ENCODE measurements at regions not wholly inside any gene's neighbourhood (a gene's known extent, or its start where the extent isn't known, plus 50 kb on each side); places are given as distances from the start of the nearest gene placed in this dataset.
"Not testable (repeated sequence)": the region's sequence is repeated elsewhere in the genome, so short reads cannot be mapped to it uniquely, and the experiment has no call there.

GRCh38 chr2:18976168-18976961, 382.1 kb downstream of the OSR1 start:
- Mint-ChIP-seq H3K4me3 (no peak overlapping the region), H3K36me3 (ENCODE audit: low read depth) (no peaks in the 10 kb centered on the region), H3K27me3 (ENCODE audit: low read depth) (no peaks in the 10 kb centered on the region), H3K9me3 (peaks cover 2% of the 10 kb centered on the region), H3K4me1 (peaks cover 5% of the 10 kb centered on the region), H3K27ac (ENCODE audit: unreplicated experiment) (no peak overlapping the region)
- TF ChIP-seq, protein P1, sequence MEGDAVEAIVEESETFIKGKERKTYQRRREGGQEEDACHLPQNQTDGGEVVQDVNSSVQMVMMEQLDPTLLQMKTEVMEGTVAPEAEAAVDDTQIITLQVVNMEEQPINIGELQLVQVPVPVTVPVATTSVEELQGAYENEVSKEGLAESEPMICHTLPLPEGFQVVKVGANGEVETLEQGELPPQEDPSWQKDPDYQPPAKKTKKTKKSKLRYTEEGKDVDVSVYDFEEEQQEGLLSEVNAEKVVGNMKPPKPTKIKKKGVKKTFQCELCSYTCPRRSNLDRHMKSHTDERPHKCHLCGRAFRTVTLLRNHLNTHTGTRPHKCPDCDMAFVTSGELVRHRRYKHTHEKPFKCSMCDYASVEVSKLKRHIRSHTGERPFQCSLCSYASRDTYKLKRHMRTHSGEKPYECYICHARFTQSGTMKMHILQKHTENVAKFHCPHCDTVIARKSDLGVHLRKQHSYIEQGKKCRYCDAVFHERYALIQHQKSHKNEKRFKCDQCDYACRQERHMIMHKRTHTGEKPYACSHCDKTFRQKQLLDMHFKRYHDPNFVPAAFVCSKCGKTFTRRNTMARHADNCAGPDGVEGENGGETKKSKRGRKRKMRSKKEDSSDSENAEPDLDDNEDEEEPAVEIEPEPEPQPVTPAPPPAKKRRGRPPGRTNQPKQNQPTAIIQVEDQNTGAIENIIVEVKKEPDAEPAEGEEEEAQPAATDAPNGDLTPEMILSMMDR (conservative IDR thresholded peaks at IDR 0.05), result no peak
- no peak for DNase-seq (ENCODE audit: low read depth, low spot score)

DNA sequence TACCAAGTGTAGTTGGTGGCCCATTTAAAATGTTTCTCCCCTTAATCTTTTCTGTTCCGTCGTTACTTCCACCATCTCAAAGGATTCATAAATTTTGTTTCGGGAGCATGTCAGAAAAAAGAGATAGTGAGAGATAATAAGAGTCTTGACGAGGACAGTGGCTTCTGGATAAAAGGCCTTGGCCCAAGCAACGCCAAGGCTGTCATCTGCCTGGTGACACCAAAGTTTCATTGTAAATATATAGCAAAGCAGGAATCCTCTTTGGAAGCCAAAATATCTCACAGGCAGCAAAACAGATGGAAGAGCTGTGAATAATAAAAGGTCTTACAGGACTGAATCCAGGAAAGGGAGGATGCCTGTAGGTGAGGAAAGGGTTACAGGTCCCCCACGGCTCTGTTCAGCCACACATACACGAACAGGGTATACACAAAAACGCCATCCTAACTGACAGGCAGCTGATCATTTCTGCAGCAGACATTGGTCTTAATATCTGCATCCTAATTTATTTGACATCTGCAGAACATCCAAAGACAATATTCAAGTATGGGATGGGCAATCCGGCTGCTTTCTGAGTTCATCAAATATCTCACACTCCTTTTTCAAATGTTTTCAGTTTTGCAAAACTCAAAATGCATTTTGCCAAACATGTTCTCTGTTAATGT, 382.8 kb downstream of the OSR1 start:
- no peaks in the 10 kb centered on the region for H3K36me3 Mint-ChIP-seq (ENCODE audit: low read depth)
- no peak overlapping the region for H3K4me3 Mint-ChIP-seq
- H3K9me3 Mint-ChIP-seq, result peaks cover 2% of the 10 kb centered on the region
- peaks cover 5% of the 10 kb centered on the region for H3K4me1 Mint-ChIP-seq
- H3K27me3 Mint-ChIP-seq (ENCODE audit: low read depth), result no peaks in the 10 kb centered on the region
- no peak for DNase-seq (ENCODE audit: low read depth, low spot score)
- H3K27ac Mint-ChIP-seq (ENCODE audit: unreplicated experiment), result no peak overlapping the region
- TF ChIP-seq, protein P1 (conservative IDR thresholded peaks at IDR 0.05), result no peak

DNA sequence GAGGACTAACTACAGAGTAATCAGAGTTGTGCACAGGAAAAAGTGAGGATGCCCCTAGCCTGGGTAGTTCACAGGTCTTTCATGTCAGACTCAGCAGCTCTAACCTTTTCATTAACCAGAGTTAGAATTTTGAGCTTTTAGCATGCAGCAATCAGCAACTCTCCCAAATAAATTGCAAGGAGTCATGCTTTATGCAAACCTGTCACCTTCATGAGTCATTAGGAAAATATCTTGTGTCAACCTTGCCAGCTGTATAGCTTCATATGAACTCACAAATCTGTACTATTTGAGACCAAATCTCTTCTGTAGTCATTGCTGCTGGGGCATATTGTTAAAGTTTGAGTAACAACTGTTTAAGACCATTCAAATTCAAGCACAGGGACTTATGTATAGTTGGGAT, 382.3 kb upstream of the NT5C1B start:
- no peak overlapping the region for H3K27ac Mint-ChIP-seq (ENCODE audit: unreplicated experiment)
- H3K9me3 Mint-ChIP-seq, result peaks cover 3% of the 10 kb centered on the region
- no peaks in the 10 kb centered on the region for H3K36me3 Mint-ChIP-seq (ENCODE audit: low read depth)
- TF ChIP-seq, protein P1 (conservative IDR thresholded peaks at IDR 0.05), result no peak
- no peak overlapping the region for H3K4me3 Mint-ChIP-seq
- peaks cover 4% of the 10 kb centered on the region for H3K27me3 Mint-ChIP-seq (ENCODE audit: low read depth)
- peaks cover 5% of the 10 kb centered on the region for H3K4me1 Mint-ChIP-seq
- no peak for DNase-seq (ENCODE audit: low read depth, low spot score)

- Mint-ChIP-seq H3K4me3 (no peak overlapping the region), H3K9me3 (peaks cover 3% of the 10 kb centered on the region), H3K27ac (ENCODE audit: unreplicated experiment) (no peak overlapping the region), H3K36me3 (ENCODE audit: low read depth) (no peaks in the 10 kb centered on the region), H3K27me3 (ENCODE audit: low read depth) (peaks cover 4% of the 10 kb centered on the region), H3K4me1 (peaks cover under 1% of the 10 kb centered on the region)
- DNase-seq (ENCODE audit: low read depth, low spot score), result no peak
- TF ChIP-seq, protein P1 (conservative IDR thresholded peaks at IDR 0.05), result no peak
Observed at GRCh38 chr2:18971069-18971378, 381.7 kb upstream of the NT5C1B start.

DNA sequence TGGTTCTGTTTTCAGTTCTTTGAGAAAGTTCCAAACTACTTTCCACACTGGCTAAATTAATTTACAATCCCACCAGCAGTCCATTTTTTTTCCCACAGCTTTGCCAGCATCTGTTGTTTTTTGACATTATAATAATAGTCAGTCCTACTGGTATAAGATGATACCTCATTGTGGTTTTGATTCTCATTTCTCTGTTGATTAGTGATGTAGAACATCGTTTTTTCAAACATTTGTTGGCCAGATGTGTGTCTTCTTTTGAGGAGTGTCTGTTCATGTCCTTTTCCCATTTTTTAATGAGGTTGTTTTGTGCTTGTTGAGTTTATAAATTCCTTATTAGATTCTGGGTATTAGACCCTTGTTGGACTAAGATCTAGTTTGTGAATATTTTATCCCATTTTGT, 376.8 kb upstream of the NT5C1B start:
- TF ChIP-seq, protein P1 (conservative IDR thresholded peaks at IDR 0.05), result no peak
- H3K9me3 Mint-ChIP-seq, result peaks cover 5% of the 10 kb centered on the region
- no peaks in the 10 kb centered on the region for H3K36me3 Mint-ChIP-seq (ENCODE audit: low read depth)
- DNase-seq (ENCODE audit: low read depth, low spot score), result no peak
- no peaks in the 10 kb centered on the region for H3K4me1 Mint-ChIP-seq
- H3K27me3 Mint-ChIP-seq (ENCODE audit: low read depth), result peaks cover 4% of the 10 kb centered on the region
- H3K27ac Mint-ChIP-seq (ENCODE audit: unreplicated experiment), result no peak overlapping the region
- no peak overlapping the region for H3K4me3 Mint-ChIP-seq

- not testable (repeated sequence) for H3K4me1 Mint-ChIP-seq; H3K27ac Mint-ChIP-seq (ENCODE audit: unreplicated experiment); DNase-seq (ENCODE audit: low read depth, low spot score); H3K27me3 Mint-ChIP-seq (ENCODE audit: low read depth); H3K4me3 Mint-ChIP-seq; H3K9me3 Mint-ChIP-seq; H3K36me3 Mint-ChIP-seq (ENCODE audit: low read depth)
Observed at GRCh38 chr2:18963739-18964256, 374.4 kb upstream of the NT5C1B start.

All from neural crest cell (in vitro differentiated cells).